HG02870 (cell line): ENCODE measurements at regions not wholly inside any gene's neighbourhood (a gene's known extent, or its start where the extent isn't known, plus 50 kb on each side); places are given as distances from the start of the nearest gene placed in this dataset.
"Not testable (repeated sequence)": the region's sequence is repeated elsewhere in the genome, so short reads cannot be mapped to it uniquely, and the experiment has no call there.

Experiments
- ATAC-seq: cut with Tn5 transposase; IDR thresholded peaks from one replicate; pipeline ENCODE4 v1.9.1; 2021; ENCODE audit warnings: mild to moderate bottlenecking, moderate library complexity; ENCODE audit not compliant: unreplicated experiment

GRCh38 chr10:57094083-57094482 is 733.0 kb upstream of the ZWINT start:
- no peak for ATAC-seq

GRCh38 chr10:57053530-57053929 is 692.5 kb upstream of the ZWINT start:
- no peak for ATAC-seq

- no peak for ATAC-seq
Observed at GRCh38 chr10:57049096-57049495, 688.0 kb upstream of the ZWINT start.

GRCh38 chr10:57038531-57038930 is 677.5 kb upstream of the ZWINT start:
- no peak for ATAC-seq

GRCh38 chr10:57035310-57035709 is 674.3 kb upstream of the ZWINT start:
- no peak for ATAC-seq

GRCh38 chr10:57032301-57032700 is 671.2 kb upstream of the ZWINT start:
- not testable (repeated sequence) for ATAC-seq

- no peak for ATAC-seq
Observed at GRCh38 chr10:57031346-57031745, 670.3 kb upstream of the ZWINT start.

- ATAC-seq = no peak
Observed at GRCh38 chr10:57026307-57026706, 665.2 kb upstream of the ZWINT start.

GRCh38 chr10:57023626-57024025 is 662.6 kb upstream of the ZWINT start:
- no peak for ATAC-seq

GRCh38 chr10:57018452-57018851 is 657.4 kb upstream of the ZWINT start:
- no peak for ATAC-seq

GRCh38 chr10:57017356-57018037 is 656.4 kb upstream of the ZWINT start:
- no peak for ATAC-seq

- no peak for ATAC-seq
Observed at GRCh38 chr10:57015595-57016318, 654.7 kb upstream of the ZWINT start.

- no peak for ATAC-seq
Observed at GRCh38 chr10:57015187-57015586, 654.1 kb upstream of the ZWINT start.

GRCh38 chr10:57014758-57015157 is 653.7 kb upstream of the ZWINT start:
- ATAC-seq = no peak

- ATAC-seq = no peak
Observed at GRCh38 chr10:57008189-57008588, 647.1 kb upstream of the ZWINT start.

GRCh38 chr10:56991591-56992069 is 630.6 kb upstream of the ZWINT start:
- no peak for ATAC-seq

GRCh38 chr10:56975513-56975912 is 614.5 kb upstream of the ZWINT start:
- ATAC-seq = no peak

- no peak for ATAC-seq
Observed at GRCh38 chr10:56973766-56974165, 612.7 kb upstream of the ZWINT start.

- ATAC-seq = no peak
Observed at GRCh38 chr10:56943221-56943755, 582.2 kb upstream of the ZWINT start.

- ATAC-seq = no peak
Observed at GRCh38 chr10:56934515-56934914, 573.5 kb upstream of the ZWINT start.

GRCh38 chr10:56928714-56929113 is 567.7 kb upstream of the ZWINT start:
- ATAC-seq = no peak

GRCh38 chr10:56927701-56928100 is 566.6 kb upstream of the ZWINT start:
- ATAC-seq = no peak
